Pulmonary artery endothelial cell (primary cell): ENCODE measurements at regions not wholly inside any gene's neighbourhood (a gene's known extent, or its start where the extent isn't known, plus 50 kb on each side); places are given as distances from the start of the nearest gene placed in this dataset.

Source experiments
- DNase-seq: peaks from one replicate; pipeline ENCODE4 v3.0.0-alpha.2; 2011; ENCODE audit warnings: low read depth, low spot score

DNA sequence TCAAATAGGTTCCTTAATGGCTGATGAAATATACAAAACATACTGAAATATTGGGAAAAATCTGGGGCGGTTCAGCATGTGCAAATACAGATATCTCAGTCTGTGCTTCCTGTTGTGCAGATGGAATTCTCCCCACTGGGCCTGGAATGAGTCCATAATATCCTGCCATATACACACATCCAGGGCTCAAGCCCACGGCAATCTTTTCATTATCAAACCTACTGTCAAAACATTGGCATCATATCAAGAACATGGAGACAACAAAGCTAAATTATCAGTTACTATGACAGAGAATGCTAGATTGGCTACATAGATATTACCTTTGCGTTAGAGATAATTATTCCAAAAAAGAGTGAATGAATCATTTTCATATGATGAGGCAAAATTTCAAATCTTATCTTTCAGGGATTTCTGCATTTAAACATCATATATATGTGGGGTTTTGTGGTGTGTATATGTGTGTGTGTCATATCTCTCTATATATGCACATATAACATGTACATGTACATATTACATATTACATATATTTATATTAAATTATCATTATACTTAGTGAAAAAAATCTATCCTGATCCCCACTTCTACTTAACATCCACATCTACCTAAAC, 713.3 kb downstream of the GBE1 start:
- DNase-seq: no peak

DNA sequence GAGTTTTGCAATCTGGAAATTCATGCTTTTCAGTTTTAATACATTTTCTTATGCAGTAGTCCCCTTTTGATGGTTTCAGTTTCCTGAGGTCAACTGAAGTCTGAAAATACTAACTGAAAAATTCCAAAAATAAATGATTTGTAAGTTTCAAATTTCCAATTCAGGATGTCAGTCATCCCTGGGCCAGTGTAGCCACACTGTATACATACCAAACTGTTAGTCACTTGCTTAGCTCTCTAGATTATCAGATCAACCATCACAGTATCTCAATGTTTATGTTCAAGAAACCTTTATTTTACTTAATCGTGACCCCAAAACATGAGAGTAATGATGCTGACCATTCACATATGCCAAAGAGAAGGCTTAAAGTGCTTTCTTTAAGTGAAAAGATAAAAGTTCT, 715.5 kb downstream of the GBE1 start:
- no peak for DNase-seq

DNA sequence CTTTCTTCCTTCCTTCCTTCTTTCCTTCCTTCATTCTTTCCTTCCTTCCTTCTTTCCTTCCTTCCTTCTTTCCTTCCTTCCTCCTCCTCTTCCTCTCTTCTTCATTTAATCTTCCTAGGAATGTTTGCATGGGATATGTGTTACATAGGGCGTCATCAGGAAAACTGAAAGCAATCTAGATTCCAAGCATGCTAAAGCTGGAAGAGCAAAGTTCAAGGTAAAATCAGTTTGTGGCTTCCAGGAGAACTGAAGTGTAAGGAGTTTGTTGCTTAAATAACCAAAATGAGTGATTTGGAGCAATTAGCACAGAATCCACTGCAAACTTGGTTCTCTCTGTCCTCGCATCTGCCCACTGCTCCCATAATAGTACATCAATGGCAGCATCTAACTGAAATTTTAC, 716.2 kb downstream of the GBE1 start:
- DNase-seq: no peak

DNA sequence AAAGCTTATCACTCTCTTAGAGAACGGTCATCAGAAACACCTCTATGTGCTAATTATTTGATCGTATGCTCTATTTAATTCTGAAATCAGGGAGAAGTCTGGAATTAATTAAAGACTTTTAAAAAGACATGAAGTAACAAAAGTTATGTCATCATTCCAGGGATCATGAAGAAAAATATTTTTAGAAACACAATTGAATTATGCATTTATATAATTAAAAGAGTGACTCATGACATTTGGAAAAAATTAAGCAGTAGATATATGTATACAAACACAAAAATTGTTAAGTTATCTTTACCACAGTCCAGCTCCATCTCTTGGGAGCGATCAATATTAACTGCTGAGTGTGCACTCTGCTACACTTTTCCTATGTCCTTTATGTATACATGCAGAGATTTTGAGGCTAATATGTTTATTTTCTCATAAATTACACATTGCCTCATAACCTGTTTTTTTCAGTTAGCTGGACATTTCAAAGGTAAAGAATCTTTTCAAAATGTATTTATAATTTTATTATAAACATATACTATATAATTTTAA, 717.7 kb downstream of the GBE1 start:
- no peak for DNase-seq

DNA sequence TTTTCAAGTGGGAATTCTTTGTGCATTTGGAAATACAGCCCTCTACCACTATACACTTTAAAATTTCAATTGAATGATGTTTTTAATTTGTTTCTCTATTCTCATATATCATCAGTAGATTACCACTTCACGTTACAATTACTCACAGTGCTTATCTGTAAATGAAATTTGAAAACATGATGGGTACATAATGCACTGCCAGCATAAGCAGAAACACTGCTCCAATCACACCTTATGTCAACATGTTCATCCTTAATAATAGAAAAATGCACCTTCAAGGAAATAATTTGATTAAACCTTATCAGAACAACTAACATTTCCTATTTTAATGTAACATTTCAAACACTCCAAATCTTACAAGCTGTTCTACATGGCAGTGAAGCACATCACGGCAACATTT, 718.4 kb downstream of the GBE1 start:
- DNase-seq: no peak

DNA sequence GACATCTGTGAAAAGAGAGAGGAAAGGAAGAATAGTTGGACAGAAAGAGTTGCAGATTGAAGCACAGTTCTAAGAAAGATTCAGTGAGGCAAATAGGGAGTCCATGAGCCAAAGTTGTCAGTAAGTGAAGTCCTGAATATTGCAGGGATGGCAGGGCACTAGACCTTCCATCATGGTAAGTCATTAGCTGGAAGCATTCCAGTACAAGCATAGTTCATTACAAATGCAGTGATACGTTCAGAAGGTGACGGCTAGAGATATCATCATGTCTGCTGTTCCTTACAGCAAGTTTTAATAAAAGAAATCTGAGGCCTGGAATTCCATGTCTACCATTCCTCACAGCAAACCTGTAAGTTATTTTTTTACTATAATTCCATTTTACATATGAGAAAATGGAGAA, 720.1 kb downstream of the GBE1 start:
- DNase-seq: no peak

DNA sequence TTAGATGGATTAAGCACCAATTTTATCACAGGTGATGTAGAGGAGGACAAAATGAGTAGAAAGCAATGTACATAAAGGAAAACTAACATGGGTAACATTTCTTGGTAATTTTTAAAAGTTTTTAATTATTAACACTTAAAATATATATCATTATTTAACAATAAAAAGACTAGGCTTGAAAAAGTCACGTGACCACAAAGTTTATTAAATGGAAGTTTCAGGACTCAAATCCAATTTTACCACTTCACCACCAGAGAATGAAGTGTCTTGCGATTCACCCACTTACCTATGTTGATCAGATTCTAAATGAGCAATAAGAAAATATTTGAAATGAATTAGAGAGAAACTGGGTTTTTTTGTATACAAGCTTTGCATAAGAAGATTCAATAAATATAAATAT, 721.3 kb downstream of the GBE1 start:
- no peak for DNase-seq

DNA sequence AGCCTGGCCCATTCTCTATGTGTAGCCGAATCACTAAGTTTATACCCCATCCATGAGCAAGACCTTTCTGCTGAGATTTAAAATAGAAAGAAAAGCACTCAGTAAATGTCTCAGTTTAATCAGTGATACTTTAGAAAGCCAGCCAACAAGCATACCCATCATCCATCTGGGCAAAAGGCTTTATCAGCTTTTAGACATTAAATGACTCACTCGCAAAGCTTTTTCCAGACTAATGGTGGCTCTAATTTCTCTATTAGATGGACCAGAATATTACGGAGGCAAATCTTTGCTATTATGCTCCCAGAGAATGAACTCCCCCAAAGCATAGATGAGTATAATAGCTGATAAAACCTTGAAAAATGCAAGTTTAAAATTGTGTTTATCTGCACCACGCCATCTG, 727.8 kb downstream of the GBE1 start:
- no peak for DNase-seq

DNA sequence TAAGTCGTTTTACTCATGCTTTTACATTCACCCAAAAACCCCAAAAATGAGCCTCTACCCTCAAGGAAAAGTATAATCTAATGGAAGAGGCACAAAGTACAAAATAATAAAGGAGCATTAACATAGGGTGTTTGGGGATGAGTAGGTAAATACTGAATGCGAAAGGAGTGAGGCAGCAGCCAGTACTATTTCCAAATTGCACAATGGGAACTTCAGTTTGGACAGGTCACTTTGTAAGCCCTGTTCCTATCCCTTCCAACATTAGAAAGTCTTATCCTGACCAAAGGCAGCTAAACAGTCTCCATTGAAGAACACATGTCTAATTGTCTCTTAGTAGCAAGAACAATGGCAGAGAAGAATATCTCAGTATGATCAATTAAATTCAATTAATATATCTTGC, 728.3 kb downstream of the GBE1 start:
- DNase-seq: no peak

DNA sequence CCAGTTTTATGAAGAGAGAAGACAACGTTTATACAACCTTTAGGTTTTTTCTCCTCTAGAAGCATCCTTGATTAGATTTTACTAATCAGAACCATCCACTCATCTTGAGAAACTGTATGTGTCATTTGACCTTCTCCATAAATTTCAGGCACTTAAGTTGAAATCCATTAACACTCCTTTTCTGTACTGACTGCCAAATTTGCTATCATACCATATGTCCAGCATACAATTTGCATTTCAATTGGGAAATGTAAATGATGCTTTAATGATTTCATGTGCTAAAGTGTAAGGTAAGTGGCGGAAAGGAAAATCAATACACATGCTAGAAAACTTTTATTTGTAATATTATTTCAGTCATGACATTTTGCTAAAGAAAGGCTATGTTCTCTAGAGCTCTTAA, 731.6 kb downstream of the GBE1 start:
- no peak for DNase-seq

DNA sequence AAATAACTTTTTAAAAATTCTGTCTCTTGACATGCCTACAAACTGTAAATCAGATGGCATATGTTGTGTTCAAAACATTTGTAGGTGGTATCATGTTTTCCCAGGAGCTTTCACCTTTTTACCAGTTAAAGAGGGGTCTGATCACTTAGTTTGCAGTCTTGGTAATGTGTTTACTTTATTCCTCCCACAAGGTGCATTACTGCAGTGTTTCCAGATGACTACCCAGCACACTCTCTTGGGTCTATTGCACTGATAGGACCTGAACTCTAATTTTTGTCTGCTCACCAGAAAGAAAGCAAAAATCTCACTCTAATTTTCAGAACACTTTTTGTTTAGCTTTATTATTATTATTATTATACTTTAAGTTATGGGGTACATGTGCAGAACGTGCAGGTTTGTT, 734.1 kb downstream of the GBE1 start:
- DNase-seq: no peak

DNA sequence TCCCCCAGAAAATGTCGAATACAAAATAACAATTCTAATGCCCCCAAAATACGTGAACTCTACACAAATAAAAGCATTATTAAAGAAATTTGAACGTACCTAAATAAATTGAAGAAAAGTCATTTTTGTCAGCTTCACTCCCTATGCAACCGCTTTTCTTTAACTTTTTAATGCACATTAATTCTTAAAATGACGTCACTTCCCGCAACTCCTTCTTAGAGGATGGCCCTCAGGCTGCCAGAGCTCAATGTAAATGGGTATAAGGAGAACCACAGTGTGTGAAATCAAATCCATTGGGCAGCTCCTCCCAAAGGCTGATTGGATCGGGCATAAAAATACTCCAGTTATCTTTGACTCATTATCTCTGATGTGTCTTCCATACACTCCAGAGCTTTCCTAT, 736.9 kb downstream of the GBE1 start:
- DNase-seq: no peak

DNA sequence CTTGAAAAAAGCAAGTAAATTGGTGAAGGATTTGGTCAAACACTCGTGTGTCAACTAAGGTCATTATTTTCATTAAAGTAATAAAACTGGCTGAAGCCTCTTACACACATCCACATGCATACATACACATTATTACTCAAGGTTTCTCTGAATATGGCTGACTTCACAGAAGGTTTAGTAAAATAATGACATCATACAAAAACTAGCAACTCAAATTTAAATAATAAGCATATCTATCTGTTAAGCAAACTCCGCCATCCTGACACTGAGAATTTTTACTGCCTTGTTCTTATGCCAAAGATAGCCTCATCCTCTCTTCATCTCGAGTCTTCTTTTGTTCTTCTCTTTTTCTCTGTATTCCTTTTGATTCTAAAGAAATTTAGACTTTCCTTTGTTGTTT, 739.1 kb downstream of the GBE1 start:
- DNase-seq: no peak

DNA sequence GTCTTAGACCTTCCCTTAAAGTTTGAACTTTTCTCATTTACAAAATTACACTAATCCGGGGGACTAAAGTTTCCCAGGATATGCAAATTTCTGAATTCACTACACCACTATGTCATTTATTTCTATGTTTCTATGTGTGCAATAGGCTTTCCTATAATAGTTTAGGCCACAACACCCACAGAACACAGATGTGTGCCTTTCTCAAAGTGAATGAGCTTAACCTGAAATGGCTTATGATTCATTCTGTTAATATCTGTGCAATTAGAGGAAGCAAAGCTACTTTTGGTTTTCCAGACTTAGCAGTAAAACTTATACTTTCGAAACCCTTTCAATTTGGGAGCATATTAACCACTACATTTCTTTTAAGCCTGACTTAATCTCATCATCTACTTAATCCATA, 748.1 kb downstream of the GBE1 start:
- no peak for DNase-seq

DNA sequence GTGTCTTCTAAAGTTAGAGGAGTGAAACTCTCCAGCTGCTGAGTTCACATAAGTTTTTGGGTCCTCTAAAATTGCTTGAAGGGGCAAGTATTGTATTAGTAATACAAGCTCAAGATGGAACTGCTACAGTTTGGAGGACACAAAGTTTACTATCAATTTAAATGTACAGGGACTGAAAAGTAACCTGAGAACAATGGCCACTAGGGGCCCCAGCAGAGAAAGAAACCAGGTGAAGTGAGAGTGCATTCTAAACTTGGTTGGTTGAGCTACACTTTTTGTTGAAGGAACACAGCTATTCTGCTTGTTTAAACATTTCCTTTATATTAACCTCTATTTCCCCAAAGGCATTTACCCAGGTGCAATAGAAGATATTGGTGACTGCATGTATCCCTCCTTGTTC, 755.5 kb downstream of the GBE1 start:
- no peak for DNase-seq

DNA sequence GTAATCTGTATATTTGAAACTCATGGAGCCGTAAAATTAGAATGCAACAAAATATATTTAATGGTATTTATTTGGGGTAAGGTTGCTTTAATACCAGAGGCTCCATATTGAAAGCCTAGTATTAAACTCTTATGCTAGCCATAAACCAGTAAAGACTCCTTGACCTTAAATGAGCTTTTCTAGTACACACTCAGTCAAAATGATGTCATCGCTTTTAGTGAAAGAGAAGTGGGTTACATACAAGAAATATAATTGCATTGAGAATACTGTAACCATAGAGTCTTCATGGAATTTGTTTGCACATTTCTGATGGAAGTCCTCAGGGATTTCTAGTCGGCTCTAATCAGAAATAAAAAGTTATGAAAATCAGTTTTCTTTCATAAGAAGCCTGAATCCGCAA, 757.6 kb downstream of the GBE1 start:
- DNase-seq: no peak

DNA sequence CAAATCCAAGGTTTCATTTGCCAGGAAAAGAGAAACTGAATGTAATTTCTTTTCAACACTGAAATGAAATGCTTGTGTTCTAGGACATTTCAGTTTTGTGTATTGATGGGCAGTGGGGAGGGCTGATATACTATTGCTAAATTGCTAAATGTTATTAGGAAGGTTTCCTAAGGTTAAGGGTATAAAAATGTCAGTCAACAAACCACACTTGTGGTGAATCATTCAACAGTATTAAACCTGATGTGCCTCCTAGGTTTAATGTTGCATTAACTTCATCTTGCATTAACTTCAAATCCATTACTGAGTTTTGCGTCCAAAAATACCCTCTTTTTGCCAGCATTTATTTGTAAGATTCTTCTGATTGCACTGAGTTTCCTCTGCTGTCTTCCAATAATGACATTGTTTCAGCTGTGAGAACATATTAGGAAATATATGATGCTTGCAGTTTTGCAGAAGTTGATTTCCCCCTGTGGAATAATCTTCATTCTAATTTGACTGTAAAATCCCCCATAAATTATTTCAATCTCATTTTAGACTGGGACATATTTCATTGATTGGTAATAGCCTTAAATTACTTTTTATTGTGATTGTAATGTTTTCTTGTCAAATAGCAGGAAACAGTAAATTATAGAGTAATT, 758.3 kb downstream of the GBE1 start:
- no peak for DNase-seq

DNA sequence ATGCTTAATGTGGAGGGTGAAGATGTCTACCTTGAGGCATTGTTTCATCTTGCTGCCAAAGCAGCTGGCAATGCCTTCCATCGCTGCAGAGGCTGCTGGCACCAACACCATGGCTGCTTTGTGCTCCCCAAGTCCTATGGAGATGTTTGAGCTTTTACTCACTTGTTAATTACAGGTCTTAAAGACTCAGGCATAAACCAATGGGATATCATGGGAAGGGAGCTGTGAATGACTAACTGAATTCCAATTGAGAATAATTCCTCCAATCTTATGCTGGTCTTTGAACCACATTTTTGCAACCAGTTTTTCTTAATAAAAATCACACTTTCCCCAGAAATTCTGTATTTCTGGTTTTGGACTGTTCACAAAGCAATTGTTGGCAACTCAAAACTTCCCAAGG, 762.0 kb downstream of the GBE1 start:
- no peak for DNase-seq

DNA sequence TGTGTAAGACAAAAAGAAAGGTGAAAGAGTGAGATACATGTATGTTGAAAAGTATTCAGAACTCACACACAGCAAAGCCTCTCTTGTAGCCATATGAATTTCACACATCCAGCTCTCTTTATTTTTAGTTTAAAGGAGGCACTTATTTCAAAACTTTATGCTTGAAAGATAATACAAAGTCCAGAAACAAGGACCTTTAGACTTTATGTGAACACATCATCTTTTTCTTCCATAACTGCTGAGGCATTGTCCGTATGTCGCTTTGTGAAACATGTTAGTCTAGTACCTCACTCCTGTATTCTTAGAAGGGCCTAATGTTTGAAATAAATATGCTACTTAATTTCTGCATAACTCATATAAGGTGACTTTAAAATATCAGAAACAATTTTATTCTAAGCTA, 763.4 kb downstream of the GBE1 start:
- no peak for DNase-seq

DNA sequence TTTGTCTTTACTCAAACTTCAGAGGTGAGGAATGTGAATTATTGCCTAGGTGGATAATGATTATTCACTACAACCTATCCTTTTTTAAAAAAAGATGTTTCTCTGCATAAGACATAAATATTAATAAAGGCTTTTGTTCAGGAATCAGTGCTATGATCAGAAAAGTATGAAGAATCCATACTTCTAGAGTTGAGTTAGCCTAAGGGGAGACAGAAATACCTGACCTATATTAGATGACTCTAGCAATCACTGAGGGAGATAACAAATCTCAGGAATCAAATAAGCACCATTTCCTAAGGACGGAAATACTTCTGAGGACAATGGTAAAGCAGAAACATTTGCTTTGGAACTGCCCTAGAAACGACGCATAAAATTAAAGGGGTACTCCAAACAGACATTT, 763.8 kb downstream of the GBE1 start:
- no peak for DNase-seq

DNA sequence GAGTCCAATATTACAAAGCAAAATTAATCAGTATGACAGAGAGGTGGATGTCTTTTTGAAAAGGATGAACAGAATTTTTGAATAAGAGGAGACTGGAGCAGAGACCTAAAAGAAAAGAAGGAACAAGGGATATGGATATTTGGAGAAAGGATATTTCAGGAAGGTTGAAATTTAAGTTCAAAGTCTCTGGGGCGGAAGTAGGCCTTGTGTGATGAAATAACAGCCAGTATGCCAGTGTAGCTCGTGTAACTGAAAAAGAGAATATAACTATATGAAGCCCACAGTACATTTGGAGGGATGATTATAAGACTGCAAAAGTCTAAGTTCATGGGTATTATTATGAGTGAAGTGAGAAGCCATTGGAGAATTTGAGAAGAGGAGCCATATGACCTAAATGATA, 766.7 kb downstream of the GBE1 start:
- DNase-seq: no peak

DNA sequence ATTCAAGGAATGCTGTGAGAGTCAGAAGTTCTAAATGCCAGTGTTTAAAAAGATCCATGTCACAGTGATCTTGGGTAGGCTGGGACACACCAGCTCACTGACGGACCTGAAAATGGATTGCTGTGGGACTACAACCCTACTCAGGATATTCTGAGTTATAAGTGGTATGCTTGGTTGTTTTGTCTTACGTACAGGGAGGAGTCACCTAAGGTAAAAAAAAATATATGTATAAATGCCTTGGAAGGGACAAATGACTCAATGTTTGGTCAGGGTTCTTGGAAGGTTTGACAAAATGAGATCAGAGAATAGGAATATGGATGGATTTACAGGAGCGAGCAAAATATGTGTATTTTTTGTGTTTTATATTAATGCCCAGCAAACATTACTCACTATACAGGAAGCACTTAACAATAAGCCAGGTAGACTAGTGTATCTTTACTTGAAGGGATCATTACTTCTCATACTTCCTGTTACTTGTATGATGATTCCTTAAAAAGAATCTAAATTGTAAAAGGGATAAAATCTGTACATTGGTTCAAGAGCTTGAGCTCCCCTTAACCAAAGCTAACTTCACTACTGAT, 767.3 kb downstream of the GBE1 start:
- DNase-seq: no peak

DNA sequence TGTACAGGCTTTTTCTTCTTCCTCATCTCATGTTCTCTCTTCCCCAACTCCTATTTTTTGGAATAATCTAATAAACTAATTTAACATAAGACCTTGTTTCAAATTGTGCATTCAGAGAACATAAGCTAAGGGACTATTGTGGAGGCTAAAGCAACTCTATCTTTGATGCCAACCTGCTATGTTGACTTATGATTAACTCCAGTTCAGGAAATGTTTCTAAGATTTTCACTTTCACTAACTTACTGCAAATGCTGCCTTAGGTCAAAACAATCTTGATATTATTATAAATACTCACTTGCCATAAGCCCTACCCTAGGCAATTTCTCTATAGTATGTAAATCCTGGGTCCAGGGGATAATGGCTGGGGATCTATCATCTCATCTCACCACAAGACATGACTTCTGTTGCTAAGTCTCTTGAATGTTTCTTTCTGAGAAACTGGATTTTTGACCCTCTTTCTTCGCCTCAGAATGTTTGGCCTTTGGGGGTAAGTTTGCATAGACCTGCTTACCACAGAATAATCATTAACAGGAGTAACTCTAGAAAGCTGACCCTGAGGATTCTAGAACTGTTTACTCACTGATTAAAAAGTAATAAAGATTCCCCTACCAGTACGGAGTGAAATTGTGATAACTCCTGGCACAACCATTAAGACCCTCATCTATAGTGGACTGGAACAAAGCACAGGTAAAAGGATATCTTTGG, 768.1 kb downstream of the GBE1 start:
- no peak for DNase-seq
